ENCODE measurements at regions not wholly inside any gene's neighbourhood (a gene's known extent, or its start where the extent isn't known, plus 50 kb on each side); places are given as distances from the start of the nearest gene placed in this dataset.
A peak's percentile ranks its signal among the peaks of the same experiment; 100 is the strongest.

- Mint-ChIP-seq H3K27me3 (ENCODE audit: unreplicated experiment) (no peaks in the 10 kb centered on the region), H3K4me3 (ENCODE audit: low read depth, unreplicated experiment) (no peak overlapping the region), H3K36me3 (ENCODE audit: insufficient read depth, unreplicated experiment) (no peaks in the 10 kb centered on the region), H3K4me1 (ENCODE audit: low read depth, unreplicated experiment) (peaks cover 8% of the 10 kb centered on the region), H3K9me3 (ENCODE audit: low read depth, unreplicated experiment) (no peaks in the 10 kb centered on the region), H3K27ac (ENCODE audit: unreplicated experiment) (no peak overlapping the region)
- BruUV-seq (replicated peaks): no TSS peak
- intact Hi-C loops (cut with micrococcal nuclease; ENCODE audit: unreplicated experiment): no loop called here
- CTCF ChIA-PET: no interaction called here
- TF ChIP-seq CTCF (IDR thresholded peaks at IDR 0.05; ENCODE audit: unreplicated experiment): no peak
- DNase-seq: no peak
Measured at GRCh38 chr5:122639864-122640263, 135.0 kb upstream of the SNX2 start.

- Mint-ChIP-seq H3K36me3 (ENCODE audit: insufficient read depth, unreplicated experiment) (no peaks in the 10 kb centered on the region), H3K27me3 (ENCODE audit: unreplicated experiment) (no peaks in the 10 kb centered on the region), H3K4me3 (ENCODE audit: low read depth, unreplicated experiment) (no peak overlapping the region), H3K27ac (ENCODE audit: unreplicated experiment) (no peak overlapping the region), H3K9me3 (ENCODE audit: low read depth, unreplicated experiment) (no peaks in the 10 kb centered on the region), H3K4me1 (ENCODE audit: low read depth, unreplicated experiment) (peaks cover 16% of the 10 kb centered on the region)
- DNase-seq: no peak
- BruUV-seq (replicated peaks): no TSS peak
- TF ChIP-seq CTCF (IDR thresholded peaks at IDR 0.05; ENCODE audit: unreplicated experiment): no peak
- intact Hi-C loops (cut with micrococcal nuclease; ENCODE audit: unreplicated experiment): no loop called here
- CTCF ChIA-PET: interaction anchor here (0.5 kb wide), 1 partner anchor 98 kb away, joined by 5 read pairs; no protein-coding TSS in a partner anchor
Measured at GRCh38 chr5:122649080-122649479, 125.8 kb upstream of the SNX2 start.

GRCh38 chr5:122653087-122654017 is 121.5 kb upstream of the SNX2 start:
- Mint-ChIP-seq H3K4me3 (ENCODE audit: low read depth, unreplicated experiment) (peak overlapping the region; percentile 50), H3K27ac (ENCODE audit: unreplicated experiment) (peak overlapping the region; percentile 96)

GRCh38 chr5:122656160-122656559 is 118.7 kb upstream of the SNX2 start:
- CTCF ChIA-PET: no interaction called here
- no TSS peak for BruUV-seq (replicated peaks)
- Mint-ChIP-seq H3K9me3 (ENCODE audit: low read depth, unreplicated experiment) (no peaks in the 10 kb centered on the region), H3K4me3 (ENCODE audit: low read depth, unreplicated experiment) (no peak overlapping the region), H3K27me3 (ENCODE audit: unreplicated experiment) (no peaks in the 10 kb centered on the region), H3K27ac (ENCODE audit: unreplicated experiment) (peak overlapping the region; percentile 47), H3K4me1 (ENCODE audit: low read depth, unreplicated experiment) (peaks cover 37% of the 10 kb centered on the region), H3K36me3 (ENCODE audit: insufficient read depth, unreplicated experiment) (no peaks in the 10 kb centered on the region)
- DNase-seq: no peak
- intact Hi-C loops (cut with micrococcal nuclease; ENCODE audit: unreplicated experiment): loop anchor here (5.0 kb wide), 1 partner anchor 139 kb away; no protein-coding TSS in a partner anchor
- no peak for TF ChIP-seq CTCF (IDR thresholded peaks at IDR 0.05; ENCODE audit: unreplicated experiment)

More at GRCh38 chr5:122653087-122654017, 121.5 kb upstream of the SNX2 start:
- intact Hi-C loops (cut with micrococcal nuclease; ENCODE audit: unreplicated experiment): no loop called here
- H3K9me3 Mint-ChIP-seq (ENCODE audit: low read depth, unreplicated experiment): no peaks in the 10 kb centered on the region
- peaks cover 37% of the 10 kb centered on the region for H3K4me1 Mint-ChIP-seq (ENCODE audit: low read depth, unreplicated experiment)
- no TSS peak for BruUV-seq (replicated peaks)
- no peaks in the 10 kb centered on the region for H3K36me3 Mint-ChIP-seq (ENCODE audit: insufficient read depth, unreplicated experiment)
- no peaks in the 10 kb centered on the region for H3K27me3 Mint-ChIP-seq (ENCODE audit: unreplicated experiment)
- TF ChIP-seq CTCF (IDR thresholded peaks at IDR 0.05; ENCODE audit: unreplicated experiment): no peak
- CTCF ChIA-PET: interaction anchor here (0.5 to 0.7 kb wide), 3 partner anchors 353 to 1017 kb away, joined by 3 to 4 read pairs (median 4); no protein-coding TSS in a partner anchor
- no peak for DNase-seq
